Stomach (tissue), 8 donors: ENCODE measurements at regions not wholly inside any gene's neighbourhood (a gene's known extent, or its start where the extent isn't known, plus 50 kb on each side); places are given as distances from the start of the nearest gene placed in this dataset.

Source experiments
- DNase-seq, 2 donors: peaks; one replicate each; pipeline versions ENCODE4 v3.0.0 to v3.0.0-alpha.2; 2013 to 2019
- H3K27ac ChIP-seq, 5 donors: fragments of 200-600 bp in 4 of 5; sonication (generic) in 4 of 5; one replicate each; pipeline ENCODE4 v1.5.1; 2013 to 2019; ENCODE audit warnings: mild to moderate bottlenecking in 1 of 5, moderate library complexity in 1 of 5
- H3K27me3 ChIP-seq, 3 donors: fragments of 200-600 bp; sonication (generic); one replicate each; pipeline ENCODE4 v1.5.1; 2017 to 2019; ENCODE audit warnings: mixed run types in 1 of 3
- H3K36me3 ChIP-seq, 4 donors: fragments of 200-600 bp; sonication (generic); 1 replicate in 3 of 4; 2 replicates in 1 of 4; pipeline ENCODE4 v1.5.1; 2016 to 2019
- H3K4me1 ChIP-seq, 4 donors: fragments of 200-600 bp; sonication (generic); one replicate each; pipeline ENCODE4 v1.5.1; 2016 to 2019
- H3K4me3 ChIP-seq, 4 donors: fragments of 200-600 bp; sonication (generic) in 3 of 4; one replicate each; pipeline ENCODE4 v1.5.1; 2016 to 2019; ENCODE audit warnings: mild to moderate bottlenecking in 1 of 4
- H3K9me3 ChIP-seq, 4 donors: fragments of 200-600 bp; sonication (generic); one replicate each; pipeline ENCODE4 v1.5.1; 2016 to 2019
- EP300 ChIP-seq: sonication (generic); formaldehyde crosslinking; IDR thresholded peaks from one replicate; pipeline ENCODE4 v1.6.1; 2017; ENCODE audit warnings: antibody characterized with exemption
- POLR2A ChIP-seq, 4 donors: fragments of 450-650 bp; IDR thresholded peaks; one replicate each; pipeline ENCODE4 v1.6.1; 2016; ENCODE audit warnings: antibody characterized with exemption in 4 of 4, control low read depth in 2 of 4, mild to moderate bottlenecking in 1 of 4, moderate library complexity in 1 of 4
- POLR2AphosphoS5 ChIP-seq, 3 donors: sonication (generic); formaldehyde crosslinking; IDR thresholded peaks; one replicate each; pipeline ENCODE4 v1.6.1; 2016; ENCODE audit warnings: antibody characterized with exemption in 3 of 3
- WGBS, 5 donors: extraction: QIAGEN DNeasy Blood & Tissue Kit in 3 of 5; methylation state at CpG; one replicate each; pipeline versions ENCODE4 v1.1.5 to v1.1.7; 2013 to 2018; 5-methylcytosine and 5-hydroxymethylcytosine counted together
- intact Hi-C: fragments of 100-400 bp; cut with DNase I; formaldehyde crosslinking; loops from one replicate; pipeline ENCODE4 v1.15.1; 2023; ENCODE audit warnings: low total_unique reads
- TF ChIP-seq, protein P1 (sequence below), 7 experiments: fragments of 450-650 bp in 4 of 7; fragments of 200-600 bp in 3 of 7; sonication (generic) in 3 of 7; IDR thresholded peaks; one replicate each; pipeline ENCODE4 v1.5.1; 2016 to 2019; ENCODE audit warnings: antibody characterized with exemption in 7 of 7, control low read depth in 2 of 7, mild to moderate bottlenecking in 1 of 7
- donor health status: healthy with polysubstance abuse.
- donor health status: Bipolar disorder and iron deficiency.
- donor health status: healthy.

GRCh38 chr6:71544906-71545305, 256.3 kb downstream of the OGFRL1 start:
- H3K4me3 ChIP-seq, result no peak overlapping the region
- no peaks in the 10 kb centered on the region for H3K4me1 ChIP-seq
- no peaks in the 10 kb centered on the region for H3K36me3 ChIP-seq
- DNase-seq, result no peak
- intact Hi-C loops, result no loop called here
- no peak overlapping the region for H3K27ac ChIP-seq
- TF ChIP-seq POLR2AphosphoS5 (IDR thresholded peaks at IDR 0.05) (no peak), POLR2A (IDR thresholded peaks at IDR 0.05) (no peak), EP300 (no peak)
- TF ChIP-seq, protein P1, sequence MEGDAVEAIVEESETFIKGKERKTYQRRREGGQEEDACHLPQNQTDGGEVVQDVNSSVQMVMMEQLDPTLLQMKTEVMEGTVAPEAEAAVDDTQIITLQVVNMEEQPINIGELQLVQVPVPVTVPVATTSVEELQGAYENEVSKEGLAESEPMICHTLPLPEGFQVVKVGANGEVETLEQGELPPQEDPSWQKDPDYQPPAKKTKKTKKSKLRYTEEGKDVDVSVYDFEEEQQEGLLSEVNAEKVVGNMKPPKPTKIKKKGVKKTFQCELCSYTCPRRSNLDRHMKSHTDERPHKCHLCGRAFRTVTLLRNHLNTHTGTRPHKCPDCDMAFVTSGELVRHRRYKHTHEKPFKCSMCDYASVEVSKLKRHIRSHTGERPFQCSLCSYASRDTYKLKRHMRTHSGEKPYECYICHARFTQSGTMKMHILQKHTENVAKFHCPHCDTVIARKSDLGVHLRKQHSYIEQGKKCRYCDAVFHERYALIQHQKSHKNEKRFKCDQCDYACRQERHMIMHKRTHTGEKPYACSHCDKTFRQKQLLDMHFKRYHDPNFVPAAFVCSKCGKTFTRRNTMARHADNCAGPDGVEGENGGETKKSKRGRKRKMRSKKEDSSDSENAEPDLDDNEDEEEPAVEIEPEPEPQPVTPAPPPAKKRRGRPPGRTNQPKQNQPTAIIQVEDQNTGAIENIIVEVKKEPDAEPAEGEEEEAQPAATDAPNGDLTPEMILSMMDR (IDR thresholded peaks at IDR 0.05), result no peak
- no peaks in the 10 kb centered on the region for H3K27me3 ChIP-seq
- H3K9me3 ChIP-seq, result peaks cover 0 to 4% (median 0%) of the 10 kb centered on the region in 4 donors

GRCh38 chr6:71545905-71546304, 257.3 kb downstream of the OGFRL1 start:
- intact Hi-C loops, result no loop called here
- H3K36me3 ChIP-seq, result no peaks in the 10 kb centered on the region
- peaks cover 0 to 4% (median 0%) of the 10 kb centered on the region in 4 donors for H3K9me3 ChIP-seq
- no peaks in the 10 kb centered on the region for H3K4me1 ChIP-seq
- no peak for TF ChIP-seq POLR2AphosphoS5 (IDR thresholded peaks at IDR 0.05)
- TF ChIP-seq POLR2A (IDR thresholded peaks at IDR 0.05), result no peak
- no peak for TF ChIP-seq EP300
- TF ChIP-seq, protein P1 (IDR thresholded peaks at IDR 0.05), result no peak
- no peak overlapping the region for H3K27ac ChIP-seq
- 93 to 98% (median 96%) methylated on average over 3 of the region's 3 CpGs for WGBS, 5 donors
- H3K4me3 ChIP-seq, result no peak overlapping the region
- DNase-seq, result no peak
- no peaks in the 10 kb centered on the region for H3K27me3 ChIP-seq

DNA sequence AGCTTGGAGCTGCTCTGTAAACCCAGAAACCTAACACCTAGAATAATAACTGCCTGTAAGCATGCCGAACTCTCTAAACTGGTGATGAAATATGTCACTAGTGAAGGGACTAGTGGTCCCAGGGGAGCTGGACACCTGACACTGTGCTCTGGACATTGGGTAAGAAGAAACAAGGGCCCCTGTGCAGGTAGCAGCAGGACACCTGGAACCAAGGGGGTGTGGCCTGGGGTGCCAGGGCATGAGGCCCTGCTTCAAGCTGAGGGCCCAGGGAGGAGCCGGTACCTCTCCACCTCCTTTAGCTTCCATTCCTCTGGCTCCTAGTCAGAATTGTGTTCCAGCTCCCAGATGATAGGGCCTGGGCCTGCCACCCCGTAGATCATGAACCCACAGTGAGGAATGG, 263.2 kb downstream of the OGFRL1 start:
- peaks cover 0 to 35% (median 17%) of the 10 kb centered on the region in 4 donors for H3K9me3 ChIP-seq
- no peak for TF ChIP-seq POLR2A (IDR thresholded peaks at IDR 0.05)
- TF ChIP-seq POLR2AphosphoS5 (IDR thresholded peaks at IDR 0.05), result no peak
- no peak for TF ChIP-seq EP300
- TF ChIP-seq, protein P1 (IDR thresholded peaks at IDR 0.05), result no peak
- WGBS, 5 donors, result 84 to 95% (median 90%) methylated on average over 3 of the region's 3 CpGs
- H3K4me1 ChIP-seq, result no peaks in the 10 kb centered on the region
- H3K27me3 ChIP-seq, result no peaks in the 10 kb centered on the region
- no peak for DNase-seq
- no peaks in the 10 kb centered on the region for H3K36me3 ChIP-seq
- intact Hi-C loops, result no loop called here
- no peak overlapping the region for H3K27ac ChIP-seq
- no peak overlapping the region for H3K4me3 ChIP-seq

DNA sequence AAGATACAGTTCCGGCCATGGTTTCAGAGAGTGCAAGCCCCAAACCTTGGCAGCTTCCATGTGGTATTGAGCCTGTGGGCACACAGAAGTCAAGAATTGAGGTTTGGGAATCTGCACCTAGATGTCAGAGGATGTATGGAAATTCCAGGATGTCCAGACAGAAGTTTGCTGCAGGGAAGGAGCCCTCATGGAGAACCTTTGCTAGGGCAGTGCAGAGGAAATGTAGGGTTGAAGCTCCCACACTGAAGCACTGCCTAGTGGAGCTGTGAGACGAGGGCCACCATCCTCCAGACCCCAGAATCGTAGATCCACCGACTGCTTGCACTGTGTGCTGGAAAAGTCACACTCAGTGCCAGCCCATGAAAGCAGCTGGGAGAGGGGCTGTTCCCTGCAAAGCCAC, 267.5 kb downstream of the OGFRL1 start:
- DNase-seq, result no peak
- intact Hi-C loops, result no loop called here
- Histone ChIP-seq H3K9me3 (peaks cover 5 to 64% (median 47%) of the 10 kb centered on the region in 4 donors), H3K4me1 (no peaks in the 10 kb centered on the region), H3K36me3 (no peaks in the 10 kb centered on the region), H3K27me3 (no peaks in the 10 kb centered on the region), H3K27ac (no peak overlapping the region), H3K4me3 (no peak overlapping the region)
- TF ChIP-seq EP300, result no peak
- no peak for TF ChIP-seq POLR2AphosphoS5 (IDR thresholded peaks at IDR 0.05)
- WGBS, 5 donors, result 80 to 89% (median 84%) methylated on average over 4 of the region's 4 CpGs

- 92 to 96% (median 94%) methylated on average over 1 of the region's 1 CpG for WGBS, 5 donors
Observed at GRCh38 chr6:71558974-71559373, 270.4 kb downstream of the OGFRL1 start.

More at GRCh38 chr6:71558974-71559373, 270.4 kb downstream of the OGFRL1 start:
- no peaks in the 10 kb centered on the region for H3K36me3 ChIP-seq
- H3K4me3 ChIP-seq, result no peak overlapping the region
- peaks cover 5 to 55% (median 44%) of the 10 kb centered on the region in 4 donors for H3K9me3 ChIP-seq
- DNase-seq, result no peak
- H3K27me3 ChIP-seq, result no peaks in the 10 kb centered on the region
- no peak overlapping the region for H3K27ac ChIP-seq
- TF ChIP-seq POLR2AphosphoS5 (IDR thresholded peaks at IDR 0.05) (no peak), POLR2A (IDR thresholded peaks at IDR 0.05) (no peak)
- intact Hi-C loops, result no loop called here
- H3K4me1 ChIP-seq, result no peaks in the 10 kb centered on the region
